HG03469 (cell line): ENCODE measurements at regions not wholly inside any gene's neighbourhood (a gene's known extent, or its start where the extent isn't known, plus 50 kb on each side); places are given as distances from the start of the nearest gene placed in this dataset.

ENCODE experiments used
- ATAC-seq: cut with Tn5 transposase; IDR thresholded peaks from one replicate; pipeline ENCODE4 v1.9.1; 2021; ENCODE audit warnings: mild to moderate bottlenecking, moderate library complexity, moderate number of reproducible peaks; ENCODE audit not compliant: unreplicated experiment

DNA sequence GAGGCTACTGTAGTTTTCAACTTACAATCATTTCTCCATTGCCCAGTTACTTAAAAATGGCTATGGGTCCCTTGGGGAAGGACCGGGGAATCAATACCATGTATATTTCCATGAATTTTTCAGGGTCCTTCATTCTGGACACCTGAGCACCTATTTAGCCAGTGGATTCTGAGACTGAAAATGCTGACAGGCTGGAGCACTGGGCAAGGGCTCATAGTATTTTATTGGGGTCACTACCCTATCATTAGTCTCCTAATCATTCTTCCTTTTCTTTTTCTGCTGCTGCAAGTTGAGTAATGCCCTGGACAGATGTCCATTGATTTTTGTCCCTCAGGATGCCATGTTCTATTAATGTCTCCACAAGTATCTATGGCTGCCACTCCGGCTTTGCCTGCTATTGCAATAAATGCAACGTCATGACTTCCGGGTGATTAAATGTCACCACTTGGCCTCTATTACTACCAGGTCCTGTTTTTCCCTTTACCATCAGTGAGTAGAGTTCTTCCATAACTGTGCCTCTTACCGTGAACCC, 279.3 kb upstream of the FBXL7 start:
- no peak for ATAC-seq

DNA sequence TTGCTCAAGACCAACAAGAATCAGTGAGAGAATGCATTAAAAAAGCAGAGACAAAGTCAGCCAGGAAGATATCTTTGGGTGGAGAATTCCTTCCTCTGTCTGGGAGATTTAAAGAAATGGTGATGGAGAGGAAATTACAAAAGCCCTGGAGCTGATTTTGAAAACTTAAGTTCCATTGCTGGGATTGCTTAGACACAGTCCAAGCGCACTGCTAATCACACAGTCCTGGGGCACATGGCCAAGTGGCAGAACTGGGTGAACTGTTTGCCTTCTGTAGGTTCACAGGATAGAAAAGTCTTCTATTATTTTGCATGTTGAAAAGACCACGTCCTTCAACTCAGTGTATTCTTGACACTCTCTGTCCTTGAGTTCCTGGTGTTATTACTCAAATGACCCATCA, 284.9 kb upstream of the FBXL7 start:
- ATAC-seq = no peak

DNA sequence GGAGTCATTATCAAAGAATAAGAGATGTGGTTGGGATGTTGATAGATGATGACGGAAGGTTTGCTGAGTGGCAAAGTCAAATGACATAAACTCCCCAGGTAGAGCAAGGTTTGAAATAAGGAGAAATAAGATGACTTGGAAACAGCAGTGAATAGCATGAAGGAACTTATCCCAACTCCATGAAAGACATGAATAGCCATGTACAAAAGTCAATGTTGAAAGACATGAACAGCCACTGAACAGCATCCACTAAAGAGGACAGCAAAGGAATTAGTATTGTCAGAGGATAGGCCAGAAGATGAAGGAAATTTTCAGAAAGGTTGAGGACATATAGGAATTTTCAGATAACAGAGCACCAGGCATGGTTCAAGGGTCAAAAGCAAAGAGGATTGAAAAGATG, 286.0 kb upstream of the FBXL7 start:
- no peak for ATAC-seq

DNA sequence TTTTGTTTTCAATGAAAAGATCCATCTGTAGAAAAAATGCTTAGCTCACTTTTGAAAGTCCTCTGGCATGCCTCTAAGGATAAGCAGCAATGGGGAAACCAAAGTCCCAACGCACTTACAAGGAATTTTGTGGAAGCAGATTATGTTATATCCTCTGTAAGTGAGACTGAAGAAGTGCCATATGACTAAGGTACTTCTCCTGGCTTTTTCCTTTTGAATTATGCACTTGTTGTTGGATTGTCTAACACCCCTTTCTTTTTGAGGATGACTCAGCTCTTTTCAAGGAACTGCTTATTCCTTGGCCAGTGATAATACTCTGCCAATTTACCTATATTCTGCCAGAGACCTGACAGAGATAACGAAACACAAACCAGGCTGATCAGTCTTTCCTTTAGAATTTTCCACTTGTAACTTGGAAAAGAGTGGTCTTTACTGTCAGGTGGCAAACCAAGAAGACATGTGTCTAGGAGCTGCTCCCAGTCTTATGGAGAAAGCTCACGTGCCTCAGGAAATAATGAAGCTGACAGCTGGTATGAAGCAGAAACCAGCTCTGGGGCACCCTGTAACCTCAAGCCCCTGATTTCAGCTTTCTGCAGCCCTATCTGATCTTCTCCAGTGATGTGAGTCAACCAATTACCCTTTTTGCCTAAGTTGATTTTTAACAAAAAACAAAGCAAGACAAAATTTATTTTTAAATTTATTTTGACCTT, 290.8 kb upstream of the FBXL7 start:
- ATAC-seq = no peak

DNA sequence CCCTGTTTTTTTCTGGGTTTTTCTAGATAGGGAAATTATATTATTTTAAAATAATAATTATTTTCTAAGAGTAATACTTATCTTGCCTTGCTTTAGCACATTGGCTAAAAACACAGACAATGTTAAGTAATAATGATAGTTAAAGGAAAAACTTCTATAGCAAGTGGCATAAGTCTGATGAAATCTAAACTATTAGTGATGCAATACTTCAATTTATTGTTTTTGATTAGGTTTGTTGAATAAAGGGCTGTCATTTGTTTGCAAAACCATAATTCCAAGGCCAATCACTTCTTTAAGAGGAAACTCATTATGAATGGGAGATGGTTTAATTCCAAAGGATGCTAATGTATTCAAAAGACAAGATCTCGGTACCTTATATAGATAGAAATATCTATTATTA, 293.8 kb upstream of the FBXL7 start:
- ATAC-seq = no peak

DNA sequence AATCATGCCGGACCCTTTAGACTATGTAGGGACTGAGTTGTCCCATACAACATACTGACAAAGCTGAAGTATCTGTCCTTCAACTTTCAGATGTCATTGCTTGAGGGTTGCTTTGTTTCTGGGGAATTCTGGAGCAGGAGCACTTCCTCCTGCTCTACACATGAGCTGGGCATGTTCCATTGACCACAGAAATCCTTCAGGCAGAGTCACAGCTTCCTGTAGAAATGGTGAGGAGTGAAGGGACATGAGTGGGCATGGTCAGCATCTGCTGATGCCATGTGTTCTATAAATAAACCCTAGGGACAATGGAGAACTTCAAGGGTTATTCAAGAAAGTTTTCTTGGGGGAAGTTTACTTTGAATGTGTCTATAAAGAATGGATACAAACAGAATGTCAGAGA, 296.6 kb upstream of the FBXL7 start:
- no peak for ATAC-seq

DNA sequence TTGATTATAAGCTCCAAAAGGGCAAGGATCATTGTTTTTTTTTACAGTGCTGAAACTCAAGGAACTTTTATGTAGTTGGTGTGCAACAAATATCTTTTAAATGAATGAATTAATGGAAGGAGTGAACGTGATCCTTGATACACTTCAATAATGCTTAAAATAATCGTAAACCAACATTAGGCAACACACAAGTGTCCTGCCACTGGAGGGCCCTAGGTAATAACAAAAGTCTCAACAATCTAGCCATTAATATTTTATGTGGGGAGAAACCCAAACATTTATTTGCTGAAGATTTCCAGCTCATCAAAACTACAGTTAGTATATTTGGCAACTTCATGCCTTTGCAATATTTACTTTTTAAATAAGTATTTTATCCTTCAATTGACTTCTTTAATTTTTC, 309.0 kb upstream of the FBXL7 start:
- no peak for ATAC-seq

DNA sequence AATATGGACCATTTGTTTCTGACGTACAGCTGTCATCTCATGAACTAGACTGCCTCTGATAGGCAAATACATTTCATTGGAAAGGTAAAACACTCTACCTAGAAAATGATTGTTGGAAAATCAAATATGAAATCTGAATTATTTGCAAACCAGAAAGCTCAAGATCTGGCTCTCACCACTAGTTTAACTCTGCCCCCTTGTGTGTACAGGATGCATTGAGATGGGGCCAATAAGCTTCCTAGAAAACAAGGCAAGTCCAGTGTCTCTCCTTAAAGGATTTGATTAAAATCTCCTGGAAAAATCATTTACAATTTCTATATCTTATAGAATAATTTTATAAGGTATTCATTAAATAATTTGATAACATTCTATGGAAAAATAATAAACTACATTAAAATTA, 311.9 kb upstream of the ANKH start:
- no peak for ATAC-seq

DNA sequence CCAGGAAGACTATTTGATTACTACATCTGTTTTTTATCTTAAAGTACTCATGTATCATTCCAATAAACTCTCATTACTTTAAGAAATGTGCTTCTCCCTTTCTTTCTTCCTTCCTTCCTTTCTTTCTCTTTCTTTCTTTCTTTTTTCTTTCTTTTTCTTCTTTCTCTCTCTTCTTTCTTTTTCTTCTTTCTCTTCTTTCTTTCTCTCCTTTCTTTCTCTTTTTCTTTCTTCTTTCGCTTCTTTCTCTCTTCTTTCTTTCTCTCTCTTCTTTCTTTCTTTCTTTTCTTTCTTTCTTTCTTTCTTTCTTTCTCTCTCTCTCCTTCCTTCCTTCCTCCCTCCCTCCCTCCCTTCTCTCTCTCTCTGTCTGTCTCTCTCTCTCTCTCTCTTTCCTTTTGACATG, 298.6 kb upstream of the ANKH start:
- ATAC-seq = no peak

DNA sequence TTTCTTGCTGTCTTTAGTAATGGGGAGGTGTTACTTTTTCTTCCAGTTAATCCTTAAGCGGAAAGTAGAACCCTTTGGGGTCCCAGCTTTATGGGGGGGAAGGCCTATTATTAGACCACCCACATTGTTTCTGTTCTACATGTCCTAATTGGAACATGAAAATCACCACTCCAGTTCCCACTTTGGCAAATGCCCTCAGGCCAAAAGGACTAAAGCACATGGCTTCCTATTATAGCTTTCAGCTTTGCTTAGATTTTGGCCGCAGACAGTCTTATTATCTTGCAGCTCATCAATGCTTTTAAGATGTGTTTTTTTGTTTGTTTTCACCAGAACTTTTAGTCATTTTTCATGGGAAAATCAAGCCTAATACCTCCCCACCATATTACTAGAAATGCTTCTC, 296.8 kb upstream of the ANKH start:
- ATAC-seq = no peak

DNA sequence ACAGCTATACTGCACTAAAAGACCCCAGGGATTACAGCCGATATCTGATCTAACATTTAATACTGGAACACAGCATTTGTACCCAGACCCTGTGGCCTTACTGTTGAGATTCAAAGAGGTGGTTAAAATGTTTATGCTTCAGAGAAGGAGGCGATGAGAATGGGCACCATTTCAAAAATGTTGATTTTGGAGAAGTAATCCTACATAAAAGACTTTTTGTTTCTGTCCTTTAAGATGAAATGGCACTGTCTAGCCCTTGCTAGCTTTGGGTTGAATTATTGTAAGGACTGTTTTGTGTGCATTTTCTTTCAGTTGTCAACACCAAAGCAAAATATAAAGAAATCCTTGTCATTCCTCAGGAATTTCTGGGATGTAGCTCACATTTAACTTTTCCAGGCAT, 288.5 kb upstream of the ANKH start:
- ATAC-seq = no peak

DNA sequence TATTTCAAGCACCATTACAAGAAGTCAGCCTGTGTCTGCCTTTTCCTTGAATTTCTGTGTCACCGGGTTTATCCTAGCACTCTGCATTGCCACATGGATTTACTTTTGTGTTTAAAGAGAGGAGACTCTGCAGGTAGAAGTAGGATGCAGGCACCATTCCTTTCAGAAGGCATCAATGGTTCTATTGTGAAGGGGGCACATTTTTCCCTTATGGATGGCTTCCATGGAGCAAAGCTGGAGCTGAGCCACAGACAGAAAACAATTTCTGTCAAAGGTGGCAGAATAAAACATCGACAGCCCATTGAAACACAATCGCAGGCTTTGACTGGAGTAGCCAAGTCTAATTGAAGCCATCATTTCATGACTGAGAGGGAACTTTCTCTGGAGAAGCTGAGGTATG, 288.0 kb upstream of the ANKH start:
- no peak for ATAC-seq

DNA sequence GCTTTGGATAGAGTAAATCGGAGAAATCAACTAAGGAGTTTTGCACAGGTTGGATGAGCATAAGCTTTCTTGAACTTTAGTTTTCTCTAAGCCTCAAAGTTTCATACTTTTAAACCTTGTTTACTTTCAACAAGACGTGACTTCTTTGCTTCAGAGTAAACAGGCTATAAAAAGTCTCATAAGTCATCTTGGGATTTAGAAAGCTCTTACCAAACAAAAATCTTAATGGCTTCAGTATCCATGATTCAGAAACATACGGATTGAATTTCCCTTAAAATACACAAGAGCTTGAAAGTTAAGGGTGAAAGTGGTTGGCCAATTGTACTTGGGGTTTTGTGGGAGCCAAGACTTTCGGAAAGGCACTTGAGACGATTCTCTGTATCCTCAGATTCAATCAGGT, 270.9 kb upstream of the ANKH start:
- ATAC-seq = no peak

DNA sequence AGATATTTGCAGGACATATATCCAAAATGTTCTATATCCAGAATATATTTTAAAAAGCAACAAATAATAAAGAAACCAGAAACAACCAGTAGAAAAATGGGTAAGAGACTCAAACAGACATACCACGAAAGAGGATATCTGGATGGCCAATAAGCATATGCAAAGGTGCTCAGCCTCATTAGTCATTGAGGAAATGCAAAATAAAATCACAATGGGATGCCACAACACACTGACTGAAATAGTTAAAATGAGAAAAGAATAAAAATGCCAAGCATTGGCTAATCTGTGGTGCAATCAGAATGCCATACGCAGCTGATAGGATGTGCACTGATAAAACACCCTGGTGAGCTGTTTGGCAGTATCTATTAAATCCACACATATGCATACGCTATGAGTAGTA, 265.8 kb upstream of the ANKH start:
- no peak for ATAC-seq

DNA sequence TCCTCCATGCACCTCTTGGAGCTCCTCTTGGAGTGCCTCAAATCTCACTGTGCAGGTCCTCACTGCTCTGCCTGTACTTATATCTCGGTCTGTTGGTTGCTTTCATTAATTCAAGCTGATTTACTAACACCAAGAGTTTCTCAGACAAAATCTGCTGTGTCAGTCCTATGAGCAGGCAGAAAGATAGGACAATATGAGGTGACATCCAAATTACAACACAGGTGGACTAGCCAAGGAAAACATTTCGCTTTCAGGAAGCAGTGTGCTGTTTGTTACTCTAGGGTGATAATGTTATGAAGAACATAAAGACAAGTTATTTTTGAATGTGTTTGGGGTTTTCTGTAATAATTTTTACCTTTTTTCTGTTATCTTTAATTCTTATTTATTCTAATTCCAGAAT, 264.1 kb upstream of the ANKH start:
- no peak for ATAC-seq

DNA sequence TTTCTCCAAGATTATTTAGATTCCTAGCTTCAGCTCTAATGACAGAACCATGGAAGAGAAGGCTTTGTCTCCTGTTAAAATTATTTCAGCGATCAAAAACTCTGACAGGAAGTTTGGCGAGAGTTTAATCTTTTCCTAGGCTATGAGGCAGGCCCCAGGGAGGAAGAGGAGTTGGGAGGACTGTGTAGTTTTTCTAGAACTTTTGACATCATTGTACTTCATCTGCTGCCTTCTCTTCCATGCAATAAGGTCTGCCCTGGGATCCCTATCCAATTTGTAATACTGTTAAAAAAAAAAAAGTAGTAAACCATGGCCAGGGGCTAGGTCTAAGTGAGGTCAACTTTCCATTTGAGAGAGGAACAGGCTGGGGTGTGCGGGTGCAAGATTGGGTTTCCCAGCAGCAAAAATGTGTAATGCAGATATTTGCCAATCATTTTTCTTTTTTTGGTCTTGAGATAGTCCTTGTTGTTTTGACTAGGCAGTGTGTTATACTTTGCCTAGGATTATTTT, 261.9 kb upstream of the ANKH start:
- ATAC-seq = no peak

DNA sequence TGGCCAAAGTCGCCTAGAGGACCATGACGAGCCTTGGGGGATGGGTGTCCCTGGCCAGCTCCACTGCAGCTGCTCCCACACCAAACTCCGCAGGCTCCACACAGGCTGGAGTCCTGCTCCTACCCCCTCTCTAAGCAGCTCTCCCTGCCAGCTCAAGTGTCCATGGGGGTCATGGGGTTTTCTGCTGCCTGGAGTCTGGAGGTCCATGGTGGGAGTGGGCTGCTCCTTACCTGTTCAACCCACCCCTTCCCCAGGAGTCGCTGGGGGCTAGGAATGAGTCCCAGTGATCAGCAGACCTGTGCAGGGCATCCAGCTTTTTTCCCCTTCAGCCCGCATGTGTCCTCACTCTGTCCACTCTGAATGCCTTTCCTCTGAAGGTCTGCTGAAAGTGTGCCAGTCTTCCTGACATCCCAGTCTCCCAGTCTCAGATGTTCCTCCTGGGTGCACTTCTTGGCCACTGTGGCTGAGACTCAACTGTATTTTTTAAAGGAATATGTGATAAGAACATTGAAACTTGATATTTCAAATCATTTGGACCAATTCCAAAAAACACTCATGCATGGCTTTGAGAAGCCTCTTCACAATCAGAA, 261.3 kb upstream of the ANKH start:
- ATAC-seq = no peak

DNA sequence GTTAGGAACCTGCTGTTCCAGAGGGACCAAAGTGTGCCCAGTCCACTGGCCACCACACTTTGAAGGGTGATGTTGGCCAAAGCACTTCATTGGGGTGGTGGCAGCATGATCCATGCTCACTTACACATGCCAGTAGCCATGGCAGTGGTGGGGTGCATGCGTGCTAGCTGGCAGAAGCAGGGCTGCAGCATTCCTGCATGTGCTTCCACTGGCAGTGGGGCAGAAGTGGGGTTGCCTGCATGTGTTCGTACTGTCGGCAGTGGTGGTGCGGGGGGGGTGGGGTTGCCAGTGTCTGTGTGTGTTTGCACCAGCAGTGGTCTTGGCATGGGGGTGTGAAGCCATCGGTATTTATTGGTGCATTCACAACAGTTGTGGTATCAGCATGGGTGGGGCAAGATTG, 260.3 kb upstream of the ANKH start:
- no peak for ATAC-seq

DNA sequence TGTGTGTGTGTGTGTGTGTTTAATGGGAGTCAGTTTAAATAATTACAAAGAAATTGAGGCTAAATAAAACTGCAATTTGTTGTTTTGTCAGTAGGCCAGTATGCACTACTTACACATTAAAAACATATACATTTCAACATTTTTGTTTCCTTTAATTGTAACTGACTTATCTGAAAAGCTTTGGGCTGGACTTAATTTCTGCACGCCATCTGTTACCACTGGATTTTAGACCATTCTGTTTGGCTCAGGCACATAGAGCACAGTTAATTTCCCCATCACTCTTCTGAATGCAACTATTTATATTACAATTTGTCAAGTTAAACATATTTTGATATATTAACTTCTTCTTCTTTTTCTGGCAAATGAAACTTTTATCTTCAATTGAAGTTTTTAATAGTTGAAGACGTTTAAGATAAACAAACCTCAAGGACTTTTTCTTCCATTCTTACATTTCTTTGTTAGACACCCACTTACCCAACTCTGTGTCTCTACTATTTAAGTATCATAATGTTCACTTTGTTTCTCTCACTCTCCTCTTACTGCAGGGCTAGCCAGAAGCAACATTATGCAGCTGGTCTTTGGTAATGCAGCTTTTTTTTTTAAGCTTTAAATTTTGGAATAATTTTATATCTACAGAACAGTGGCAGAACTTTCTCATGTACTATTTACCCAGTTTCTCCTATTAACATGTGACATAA, 253.4 kb upstream of the ANKH start:
- no peak for ATAC-seq

DNA sequence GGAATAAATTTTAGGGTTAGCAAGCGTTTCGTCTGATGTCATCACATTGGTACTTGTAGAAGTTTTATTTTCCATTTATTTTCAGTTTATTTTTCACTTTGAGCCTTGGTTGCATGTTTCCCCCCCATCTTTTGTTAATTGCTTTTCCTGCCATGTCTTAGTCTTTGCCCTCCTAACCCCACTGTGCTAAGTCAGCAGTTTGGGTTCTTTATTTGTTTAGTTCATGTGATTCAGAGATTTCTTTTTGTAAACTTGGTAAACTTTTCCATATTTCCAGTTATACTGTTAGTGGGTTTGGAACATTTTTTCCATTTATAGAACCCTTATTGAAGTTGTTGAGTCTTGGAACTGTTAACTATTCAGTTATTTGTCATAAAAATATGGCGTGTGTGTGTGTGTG, 252.9 kb upstream of the ANKH start:
- no peak for ATAC-seq

DNA sequence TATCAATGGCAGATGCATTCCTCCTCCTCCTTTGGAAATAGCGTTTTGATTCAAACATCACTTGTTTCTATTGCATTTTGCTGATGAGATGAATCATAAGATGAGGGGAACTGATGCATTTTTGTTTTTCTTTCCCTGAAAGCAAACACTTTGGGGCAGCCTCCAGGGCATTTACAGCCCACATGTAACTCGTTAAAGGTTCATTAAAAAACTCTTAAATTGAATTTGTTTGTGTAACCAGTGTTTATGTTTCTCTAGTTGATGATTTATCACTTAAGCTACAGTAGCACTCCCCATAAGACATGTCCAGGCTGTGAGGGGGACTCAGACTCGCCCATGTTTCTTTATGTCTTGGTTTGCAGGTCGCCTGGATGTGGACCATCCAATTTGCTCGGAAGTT, 246.1 kb upstream of the ANKH start:
- ATAC-seq = no peak

DNA sequence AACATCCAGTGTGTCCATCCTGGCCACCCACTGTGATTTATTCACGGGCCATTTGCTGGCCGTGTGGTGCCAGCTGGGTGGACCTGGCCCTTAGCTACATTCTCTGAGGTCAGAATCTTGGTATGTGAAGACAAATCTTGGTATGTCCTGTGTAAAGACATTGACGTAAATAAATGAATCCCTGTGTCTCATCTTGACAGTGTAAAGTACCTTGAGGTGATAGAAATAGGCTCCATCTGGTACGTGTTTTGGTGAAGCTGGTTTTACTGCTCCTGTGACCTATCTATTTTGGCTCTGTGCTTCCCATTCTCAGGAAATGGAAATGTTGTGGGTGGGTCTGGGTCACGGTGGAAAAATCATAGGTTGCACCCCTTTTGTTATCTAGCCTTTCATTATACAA, 245.4 kb upstream of the ANKH start:
- ATAC-seq = no peak
